Astrocyte (in vitro differentiated cells and primary cell): ENCODE measurements at regions not wholly inside any gene's neighbourhood (a gene's known extent, or its start where the extent isn't known, plus 50 kb on each side); places are given as distances from the start of the nearest gene placed in this dataset.

Source experiments
- CTCF ChIP-seq: IDR thresholded peaks from 2 replicates; pipeline ENCODE4 v1.5.1; 2011; ENCODE audit warnings: low read depth, mild to moderate bottlenecking, inconsistent platforms, low read length, moderate library complexity; ENCODE audit not compliant: insufficient read depth
- EZH2 ChIP-seq: IDR thresholded peaks from 2 replicates; pipeline ENCODE4 v1.6.1; 2012; ENCODE audit warnings: mild to moderate bottlenecking, low read length, inconsistent platforms; ENCODE audit not compliant: insufficient read depth

- TF ChIP-seq CTCF: no peak
- no peak for TF ChIP-seq EZH2
These were observed 148.7 kb upstream of the VRK2 start for GRCh38 chr2:57897920-57898319.
